ENCODE measurements at regions not wholly inside any gene's neighbourhood (a gene's known extent, or its start where the extent isn't known, plus 50 kb on each side); places are given as distances from the start of the nearest gene placed in this dataset.
A peak's percentile ranks its signal among the peaks of the same experiment; 100 is the strongest.

- no peak for DNase-seq (ENCODE audit: low read depth in 2 of 2)
Measured at GRCh38 chr12:126581655-126582054, 1516.4 kb downstream of the AACS start.

- DNase-seq (ENCODE audit: low read depth in 2 of 2), result no peak
Measured at GRCh38 chr12:126582231-126582630, 1517.0 kb downstream of the AACS start.

- DNase-seq (ENCODE audit: low read depth in 2 of 2), result peak in 1 of 2 donors; percentile 10
Measured at GRCh38 chr12:126588586-126589249, 1523.5 kb downstream of the AACS start.

GRCh38 chr12:126591533-126591932 lies 1526.3 kb downstream of the AACS start:
- no peak for DNase-seq (ENCODE audit: low read depth in 2 of 2)

- no peak for DNase-seq (ENCODE audit: low read depth in 2 of 2)
Measured at GRCh38 chr12:126601184-126602170, 1536.2 kb downstream of the AACS start.

GRCh38 chr12:126602612-126603011 lies 1537.4 kb downstream of the AACS start:
- DNase-seq (ENCODE audit: low read depth in 2 of 2), result no peak

GRCh38 chr12:126607157-126607556 lies 1541.9 kb downstream of the AACS start:
- no peak for DNase-seq (ENCODE audit: low read depth in 2 of 2)

- DNase-seq (ENCODE audit: low read depth in 2 of 2), result no peak
Measured at GRCh38 chr12:126607867-126608266, 1542.6 kb downstream of the AACS start.

GRCh38 chr12:126608607-126609175 lies 1543.5 kb downstream of the AACS start:
- no peak for DNase-seq (ENCODE audit: low read depth in 2 of 2)

- DNase-seq (ENCODE audit: low read depth in 2 of 2), result no peak
Measured at GRCh38 chr12:126616441-126616840, 1551.2 kb downstream of the AACS start.

- no peak for DNase-seq (ENCODE audit: low read depth in 2 of 2)
Measured at GRCh38 chr12:126617312-126617711, 1552.1 kb downstream of the AACS start.

GRCh38 chr12:126627596-126627995 lies 1562.4 kb downstream of the AACS start:
- DNase-seq (ENCODE audit: low read depth in 2 of 2), result no peak

GRCh38 chr12:126636821-126637220 lies 1571.6 kb downstream of the AACS start:
- DNase-seq (ENCODE audit: low read depth in 2 of 2), result no peak

- DNase-seq (ENCODE audit: low read depth in 2 of 2), result no peak
Measured at GRCh38 chr12:126644236-126645020, 1579.2 kb downstream of the AACS start.

GRCh38 chr12:126648074-126648473 lies 1582.8 kb downstream of the AACS start:
- DNase-seq (ENCODE audit: low read depth in 2 of 2), result no peak

- no peak for DNase-seq (ENCODE audit: low read depth in 2 of 2)
Measured at GRCh38 chr12:126651133-126651532, 1585.9 kb downstream of the AACS start.

GRCh38 chr12:126663304-126664094 lies 1598.3 kb downstream of the AACS start:
- no peak for DNase-seq (ENCODE audit: low read depth in 2 of 2)

- no peak for DNase-seq (ENCODE audit: low read depth in 2 of 2)
Measured at GRCh38 chr12:126667339-126667738, 1599.6 kb upstream of the TMEM132C start.

- no peak for DNase-seq (ENCODE audit: low read depth in 2 of 2)
Measured at GRCh38 chr12:126668538-126668937, 1598.4 kb upstream of the TMEM132C start.

GRCh38 chr12:126668961-126669360 lies 1598.0 kb upstream of the TMEM132C start:
- DNase-seq (ENCODE audit: low read depth in 2 of 2), result no peak

GRCh38 chr12:126676434-126676833 lies 1590.5 kb upstream of the TMEM132C start:
- DNase-seq (ENCODE audit: low read depth in 2 of 2), result no peak
